Right kidney (tissue), 1 donor: ENCODE measurements at regions not wholly inside any gene's neighbourhood (a gene's known extent, or its start where the extent isn't known, plus 50 kb on each side); places are given as distances from the start of the nearest gene placed in this dataset.

Experiments used
- DNase-seq: peaks from one replicate; pipeline ENCODE4 v3.0.0-alpha.2; 2016

GRCh38 chr15:47998619-47999019 lies 122.2 kb upstream of the SLC24A5 start:
- DNase-seq = no peak

DNA sequence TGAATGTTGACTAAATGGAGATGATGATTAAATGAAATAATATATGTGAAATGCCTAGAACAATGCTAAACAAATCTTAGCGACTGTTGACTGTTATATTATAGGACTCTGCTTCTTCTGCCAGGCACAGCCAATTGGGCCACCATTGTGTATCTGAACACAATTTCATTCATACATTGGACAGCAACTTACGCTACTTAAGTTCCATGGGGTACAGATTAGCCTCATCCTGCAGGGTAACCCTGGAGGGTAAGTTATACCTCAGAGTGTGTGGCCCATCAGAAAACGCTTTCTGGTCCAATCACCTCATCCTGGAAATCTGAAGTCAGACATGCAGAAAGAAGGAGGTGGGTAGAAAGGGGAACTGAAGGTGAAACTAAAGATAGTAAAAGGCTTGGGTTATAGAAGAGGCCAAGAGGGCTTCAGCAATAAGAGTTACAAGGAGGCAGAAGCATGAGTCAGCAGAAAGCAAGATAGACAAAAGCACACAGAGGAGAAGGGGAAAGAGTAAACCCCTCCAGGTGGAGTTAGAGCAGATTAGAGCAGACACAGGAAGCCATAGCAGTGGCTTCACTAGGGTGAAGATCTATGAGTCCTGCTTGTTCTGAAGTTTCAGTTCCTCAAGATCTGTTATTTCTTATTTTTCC lies 119.3 kb upstream of the SLC24A5 start:
- no peak for DNase-seq

GRCh38 chr15:48002767-48003166 lies 118.0 kb upstream of the SLC24A5 start:
- DNase-seq = no peak

GRCh38 chr15:48003441-48003840 lies 117.3 kb upstream of the SLC24A5 start:
- no peak for DNase-seq

DNA sequence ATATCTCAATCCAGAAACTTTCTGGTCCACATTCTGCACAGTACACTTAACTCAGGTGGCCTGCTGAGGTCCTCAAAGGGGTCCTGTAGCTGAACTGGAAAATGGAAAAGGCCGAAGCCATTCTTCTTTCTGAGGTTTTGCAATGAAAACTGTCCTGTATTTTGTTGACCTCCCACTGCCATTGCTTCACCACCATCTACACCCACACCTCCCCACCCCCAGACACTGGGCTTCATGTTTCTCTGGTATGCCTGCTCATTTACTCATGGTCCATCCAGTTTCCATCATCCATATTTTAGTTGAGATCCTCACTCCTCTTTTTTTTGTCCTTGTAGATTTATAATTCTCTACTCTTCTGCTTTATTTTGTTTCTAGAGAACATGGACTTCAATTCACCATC lies 115.7 kb upstream of the SLC24A5 start:
- no peak for DNase-seq

GRCh38 chr15:48006031-48006511 lies 114.7 kb upstream of the SLC24A5 start:
- peak; percentile 71 for DNase-seq

DNA sequence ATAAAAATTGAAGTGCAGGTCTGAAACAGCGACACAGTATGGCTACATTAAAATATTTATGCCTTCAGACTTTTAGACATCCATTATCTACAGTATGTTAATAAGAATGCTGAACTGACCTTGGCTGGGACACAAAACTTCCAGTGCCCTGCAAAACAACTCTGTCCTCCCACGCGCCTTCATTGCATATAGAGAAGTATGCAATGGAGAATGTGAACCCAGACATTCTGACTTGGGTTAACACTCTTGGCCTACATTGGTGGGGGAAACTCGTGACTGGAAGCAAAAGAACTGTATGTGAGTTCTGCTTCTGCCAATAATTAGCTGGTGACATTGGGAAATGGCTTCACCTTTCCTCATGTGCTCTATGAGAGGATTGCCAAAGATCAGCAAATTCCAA lies 110.5 kb upstream of the SLC24A5 start:
- DNase-seq = no peak

- DNase-seq = no peak
Measured at GRCh38 chr15:48012191-48012590, 108.6 kb upstream of the SLC24A5 start.

DNA sequence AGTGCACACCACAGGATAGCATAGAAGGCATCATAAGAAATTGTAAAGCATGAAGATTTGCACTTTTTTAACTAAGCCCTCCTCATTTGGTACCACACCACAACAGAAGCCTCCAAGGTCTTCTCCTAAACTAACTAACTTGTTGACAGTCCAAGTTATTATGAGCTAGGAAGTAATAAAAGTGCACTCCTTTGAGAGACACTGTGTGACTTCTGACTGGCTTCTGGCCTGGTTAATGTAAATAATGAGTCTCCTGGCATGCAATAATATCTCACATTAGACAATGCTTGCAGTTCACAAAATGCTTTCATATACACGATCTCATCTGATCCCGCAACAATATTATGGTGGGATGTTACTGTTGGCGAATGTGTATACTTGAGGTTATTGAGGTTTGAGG lies 103.9 kb upstream of the SLC24A5 start:
- DNase-seq = no peak

GRCh38 chr15:48017747-48018146 lies 103.0 kb upstream of the SLC24A5 start:
- DNase-seq = no peak

- no peak for DNase-seq
Measured at GRCh38 chr15:48020166-48020565, 100.6 kb upstream of the SLC24A5 start.

- no peak for DNase-seq
Measured at GRCh38 chr15:48021336-48022086, 99.3 kb upstream of the SLC24A5 start.

- no peak for DNase-seq
Measured at GRCh38 chr15:48025118-48025517, 95.7 kb upstream of the SLC24A5 start.

GRCh38 chr15:48028712-48029111 lies 92.1 kb upstream of the SLC24A5 start:
- no peak for DNase-seq

GRCh38 chr15:48029642-48030041 lies 91.1 kb upstream of the SLC24A5 start:
- no peak for DNase-seq

GRCh38 chr15:48031466-48031865 lies 89.3 kb upstream of the SLC24A5 start:
- no peak for DNase-seq

DNA sequence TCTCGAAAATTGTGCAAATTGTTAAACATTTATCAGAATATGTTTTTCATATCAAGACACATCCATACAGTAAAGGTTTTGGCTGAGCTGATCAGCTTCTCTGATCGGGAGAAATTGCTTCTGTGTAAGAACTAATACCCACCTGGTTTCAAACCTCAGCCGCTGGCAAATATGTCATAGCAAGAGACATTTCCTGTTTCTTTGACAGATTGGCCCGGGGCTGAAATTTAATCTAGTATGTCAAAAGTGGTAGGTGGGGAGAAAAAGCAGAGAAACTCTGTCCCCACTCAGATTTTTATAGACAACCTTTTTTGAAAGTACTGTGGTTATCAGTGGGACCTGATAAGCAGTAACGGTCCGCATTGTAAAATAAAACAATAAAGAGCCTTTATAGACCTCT lies 88.8 kb upstream of the SLC24A5 start:
- no peak for DNase-seq

DNA sequence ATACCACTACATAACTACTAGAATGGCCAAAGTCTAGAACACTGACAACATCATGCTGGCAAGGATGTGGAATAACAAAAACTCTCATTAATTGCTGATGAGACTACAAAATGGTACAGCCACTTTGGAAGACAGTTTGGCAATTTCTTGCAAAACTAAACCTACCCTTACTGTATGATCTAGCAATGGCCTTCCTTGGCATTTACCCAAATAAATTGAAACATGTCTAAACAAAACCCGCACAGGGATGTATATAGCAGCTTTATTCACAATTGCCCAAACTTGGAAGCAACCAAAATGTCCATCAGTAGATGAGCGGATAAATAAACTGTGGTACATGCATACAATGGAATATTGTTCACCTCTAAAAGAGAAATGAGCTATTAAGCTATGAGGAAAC lies 87.9 kb upstream of the SLC24A5 start:
- DNase-seq = no peak

DNA sequence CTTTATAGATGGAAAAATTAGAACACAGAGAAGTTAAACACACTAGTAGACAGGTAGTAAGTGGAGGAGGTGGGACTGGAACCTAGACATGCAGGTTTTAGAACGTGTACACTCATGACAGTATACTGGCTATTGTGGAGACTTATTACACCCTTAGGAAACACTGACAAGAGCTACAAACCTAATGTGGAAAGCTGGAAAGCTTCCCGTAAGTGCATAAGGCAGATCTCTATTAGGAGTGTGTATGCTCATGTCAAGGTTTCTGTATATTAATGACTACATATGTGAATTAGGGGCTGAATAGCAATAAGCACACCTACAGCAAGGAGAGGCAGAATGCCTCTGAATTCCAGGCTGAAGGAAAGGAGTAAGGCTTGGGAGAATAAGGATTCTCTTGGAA lies 82.6 kb upstream of the SLC24A5 start:
- no peak for DNase-seq

- no peak for DNase-seq
Measured at GRCh38 chr15:48040166-48040817, 80.5 kb upstream of the SLC24A5 start.

DNA sequence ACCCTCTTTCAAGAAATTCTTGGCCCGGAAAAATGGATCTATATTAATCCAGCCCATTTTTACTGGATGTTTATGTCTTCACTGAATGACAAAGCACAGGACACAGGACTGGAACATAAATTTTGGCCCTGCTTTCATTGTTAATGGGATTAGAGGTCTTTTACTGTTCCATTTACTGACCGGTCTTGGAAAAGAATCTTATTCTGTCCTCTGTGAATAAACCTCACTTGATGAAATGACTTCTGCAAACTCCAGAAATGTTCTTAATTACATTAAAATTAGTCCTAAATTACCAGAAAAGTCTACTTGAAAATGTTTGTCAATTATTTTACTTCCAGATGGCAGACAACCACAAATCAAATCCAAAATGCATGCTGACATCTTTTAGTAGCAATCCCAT lies 79.3 kb upstream of the SLC24A5 start:
- DNase-seq = no peak

DNA sequence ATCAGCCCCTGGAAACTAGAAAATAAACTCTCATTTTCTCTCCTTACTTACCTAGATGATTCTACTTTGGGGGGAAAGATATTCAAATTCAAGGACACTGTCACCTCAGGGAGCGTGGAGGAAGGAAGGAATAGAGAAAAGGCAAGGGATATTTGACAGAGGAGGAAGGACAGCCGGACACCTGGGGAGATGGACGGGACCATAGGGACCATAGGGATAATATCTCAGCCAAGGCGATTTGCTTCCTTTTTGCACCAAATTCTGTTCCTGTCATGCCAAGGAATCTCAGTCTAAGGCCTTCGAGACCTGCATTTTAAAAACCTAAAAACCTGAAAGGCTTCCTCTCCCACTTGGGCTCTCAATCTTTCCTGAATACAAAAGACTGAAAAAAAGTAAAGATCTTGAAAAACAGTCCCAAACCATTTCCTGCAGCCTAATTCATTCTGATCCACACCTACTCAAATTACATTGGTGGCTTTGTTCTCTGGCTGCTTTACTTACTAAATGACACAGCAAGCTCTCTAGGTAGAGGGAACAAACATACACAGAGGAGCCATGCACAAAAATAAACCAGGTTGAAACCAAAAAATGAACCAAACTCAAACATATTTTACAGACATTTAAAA lies 73.9 kb upstream of the SLC24A5 start:
- no peak for DNase-seq

DNA sequence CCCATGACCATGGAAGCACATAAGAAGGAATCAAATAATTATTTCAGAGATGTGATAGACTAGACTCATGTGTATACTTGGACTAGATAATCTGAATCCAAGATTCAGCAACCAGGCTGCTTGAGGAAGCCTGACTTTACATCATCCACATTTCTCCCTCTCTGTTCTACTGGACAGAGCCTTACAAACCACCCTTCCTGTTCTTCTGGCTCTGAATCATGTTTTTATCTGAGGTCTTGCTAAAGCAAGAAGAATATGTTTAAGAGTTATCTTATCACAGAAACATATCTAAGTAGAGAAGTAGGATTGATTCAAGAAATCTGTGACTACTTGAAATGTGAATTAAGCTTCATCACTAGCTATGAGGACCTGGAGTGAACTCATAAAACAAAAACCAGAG lies 71.1 kb upstream of the SLC24A5 start:
- DNase-seq = no peak
